ENCODE measurements at regions not wholly inside any gene's neighbourhood (a gene's known extent, or its start where the extent isn't known, plus 50 kb on each side); places are given as distances from the start of the nearest gene placed in this dataset.

- H3K27ac ChIP-seq (ENCODE audit: low read depth, low read length) = no peak overlapping the region
- H3K27ac Mint-ChIP-seq = no peak overlapping the region
Observed at GRCh38 chr6:19325335-19325789, 511.8 kb upstream of the ID4 start.

GRCh38 chr6:19327241-19327640 lies 509.9 kb upstream of the ID4 start:
- Mint-ChIP-seq H3K36me3 (ENCODE audit: low read depth) (no peaks in the 10 kb centered on the region), H3K4me3 (no peak overlapping the region), H3K27ac (no peak overlapping the region), H3K9me3 (no peaks in the 10 kb centered on the region), H3K4me1 (peaks cover 5% of the 10 kb centered on the region), H3K27me3 (ENCODE audit: insufficient read depth) (peaks cover 2% of the 10 kb centered on the region)
- Histone ChIP-seq H3K27me3 (ENCODE audit: control insufficient read depth, insufficient read depth, low read length, poor library complexity, severe bottlenecking) (no peaks in the 10 kb centered on the region), H3K4me3 (ENCODE audit: low read length) (no peak overlapping the region), H3K4me1 (ENCODE audit: control insufficient read depth, insufficient read depth, low read length) (no peaks in the 10 kb centered on the region), H3K9ac (ENCODE audit: extremely low read depth, low read length, poor library complexity, severe bottlenecking) (no peak overlapping the region), H3K36me3 (ENCODE audit: control insufficient read depth, insufficient read depth, low read length) (no peaks in the 10 kb centered on the region), H3K9me3 (ENCODE audit: control insufficient read depth, low read length) (no peaks in the 10 kb centered on the region), H3K27ac (ENCODE audit: low read depth, low read length) (no peak overlapping the region)
- no peak for DNase-seq
- 87 to 100% methylated on average over 1 to 2 of the region's 2 CpGs for WGBS, 2 experiments (ENCODE audit: insufficient coverage in 1 of 2, insufficient read length in 1 of 2)
- TF ChIP-seq CTCF (conservative IDR thresholded peaks at IDR 0.05) = no peak

More at GRCh38 chr6:19325335-19325789, 511.8 kb upstream of the ID4 start:
- Histone ChIP-seq H3K9me3 (ENCODE audit: control insufficient read depth, low read length) (no peaks in the 10 kb centered on the region), H3K4me3 (ENCODE audit: low read length) (no peak overlapping the region), H3K36me3 (ENCODE audit: control insufficient read depth, insufficient read depth, low read length) (no peaks in the 10 kb centered on the region), H3K9ac (ENCODE audit: extremely low read depth, low read length, poor library complexity, severe bottlenecking) (no peak overlapping the region), H3K27me3 (ENCODE audit: control insufficient read depth, insufficient read depth, low read length, poor library complexity, severe bottlenecking) (no peaks in the 10 kb centered on the region), H3K4me1 (ENCODE audit: control insufficient read depth, insufficient read depth, low read length) (no peaks in the 10 kb centered on the region)
- no peak for TF ChIP-seq CTCF (conservative IDR thresholded peaks at IDR 0.05)
- DNase-seq = no peak
- no peaks in the 10 kb centered on the region for H3K9me3 Mint-ChIP-seq
- 93 to 94% methylated on average over 7 to 8 of the region's 8 CpGs for WGBS, 2 experiments (ENCODE audit: insufficient coverage in 1 of 2, insufficient read length in 1 of 2)
- H3K36me3 Mint-ChIP-seq (ENCODE audit: low read depth) = no peaks in the 10 kb centered on the region
- H3K27me3 Mint-ChIP-seq (ENCODE audit: insufficient read depth) = peaks cover 2% of the 10 kb centered on the region
- peaks cover 5% of the 10 kb centered on the region for H3K4me1 Mint-ChIP-seq
- H3K4me3 Mint-ChIP-seq = no peak overlapping the region

- H3K9me3 ChIP-seq (ENCODE audit: control insufficient read depth, low read length) = no peaks in the 10 kb centered on the region
- DNase-seq = no peak
- H3K4me1 ChIP-seq (ENCODE audit: control insufficient read depth, insufficient read depth, low read length) = no peaks in the 10 kb centered on the region
- peaks cover 2% of the 10 kb centered on the region for H3K27me3 Mint-ChIP-seq (ENCODE audit: insufficient read depth)
- H3K4me3 Mint-ChIP-seq = no peak overlapping the region
- no peak for TF ChIP-seq CTCF (conservative IDR thresholded peaks at IDR 0.05)
- H3K9ac ChIP-seq (ENCODE audit: extremely low read depth, low read length, poor library complexity, severe bottlenecking) = no peak overlapping the region
- H3K36me3 Mint-ChIP-seq (ENCODE audit: low read depth) = no peaks in the 10 kb centered on the region
- H3K36me3 ChIP-seq (ENCODE audit: control insufficient read depth, insufficient read depth, low read length) = no peaks in the 10 kb centered on the region
- no peak overlapping the region for H3K4me3 ChIP-seq (ENCODE audit: low read length)
- peaks cover 5% of the 10 kb centered on the region for H3K4me1 Mint-ChIP-seq
- no peaks in the 10 kb centered on the region for H3K27me3 ChIP-seq (ENCODE audit: control insufficient read depth, insufficient read depth, low read length, poor library complexity, severe bottlenecking)
- H3K27ac Mint-ChIP-seq = no peak overlapping the region
- WGBS, 2 experiments (ENCODE audit: insufficient coverage in 1 of 2, insufficient read length in 1 of 2) = 74 to 84% methylated on average over 3 to 6 of the region's 8 CpGs
- no peaks in the 10 kb centered on the region for H3K9me3 Mint-ChIP-seq
- no peak overlapping the region for H3K27ac ChIP-seq (ENCODE audit: low read depth, low read length)
Observed at GRCh38 chr6:19327661-19328060, 509.5 kb upstream of the ID4 start.

All from endodermal cell (in vitro differentiated cells).